H1 (cell line): ENCODE measurements at regions not wholly inside any gene's neighbourhood (a gene's known extent, or its start where the extent isn't known, plus 50 kb on each side); places are given as distances from the start of the nearest gene placed in this dataset.
"Not testable (repeated sequence)": the region's sequence is repeated elsewhere in the genome, so short reads cannot be mapped to it uniquely, and the experiment has no call there.

Experiments
- CTCF ChIA-PET: fragments of 300-600 bp; sonication (Branson Sonifier 250); formaldehyde crosslinking; loops from one replicate; lab custom pipeline; 2021; ENCODE audit not compliant: partially characterized antibody; lab: Charles Lee
- POLR2A ChIA-PET: fragments of 300-600 bp; sonication (Branson Sonifier 250); formaldehyde crosslinking; loops from one replicate; lab custom pipeline; 2021; ENCODE audit warnings: inconsistent platforms; ENCODE audit not compliant: partially characterized antibody; lab: Charles Lee
- DNase-seq, 2 experiments: peaks; one replicate each; pipeline versions ENCODE4 v3.0.0 to v3.0.0-alpha.2; 2010 to 2022; ENCODE audit warnings: low spot score in 2 of 2, low read depth in 1 of 2, mixed read lengths in 1 of 2
- FAIRE-seq: peaks from 2 replicates; lab custom pipeline; 2011; peaks lifted over from hg19 to GRCh38; lab: Jason Lieb, UNC
- H2AFZ ChIP-seq: 2 replicates; pipeline ENCODE4 v1.8.1; 2012; ENCODE audit warnings: low read length, inconsistent platforms
- H2AK5ac ChIP-seq: 2 replicates; pipeline ENCODE4 v1.6.1; 2013; ENCODE audit warnings: low read depth, low read length
- H2BK120ac ChIP-seq: replicated peaks from 2 replicates; pipeline ENCODE3; 2013; ENCODE audit warnings: low read depth, low read length, inconsistent platforms
- H2BK12ac ChIP-seq: 2 replicates; pipeline ENCODE4 v1.6.1; 2013; ENCODE audit warnings: low read depth, low read length
- H2BK15ac ChIP-seq: 2 replicates; pipeline ENCODE4 v1.6.1; 2013; ENCODE audit warnings: low read length
- H2BK20ac ChIP-seq: 2 replicates; pipeline ENCODE4 v1.6.1; 2013; ENCODE audit warnings: low read length
- H2BK5ac ChIP-seq: 2 replicates; pipeline ENCODE4 v1.6.1; 2013; ENCODE audit warnings: low read depth, low read length
- H3K14ac ChIP-seq: 2 replicates; pipeline ENCODE4 v1.6.1; 2013; ENCODE audit warnings: inconsistent platforms; ENCODE audit not compliant: insufficient read length
- H3K18ac ChIP-seq: 2 replicates; pipeline ENCODE4 v1.6.1; 2013; ENCODE audit warnings: low read length; ENCODE audit errors: extremely low read depth
- H3K23ac ChIP-seq: 2 replicates; pipeline ENCODE4 v1.6.1; 2013; ENCODE audit warnings: inconsistent platforms; ENCODE audit not compliant: insufficient read length
- H3K23me2 ChIP-seq: 2 replicates; pipeline ENCODE4 v1.6.1; 2013; ENCODE audit warnings: low read depth, low read length
- H3K27ac ChIP-seq: 2 replicates; pipeline ENCODE4 v1.6.1; 2011; ENCODE audit warnings: low read depth, low read length, inconsistent platforms
- H3K27me3 ChIP-seq, 4 experiments: replicated peaks in 1 of 4; 1 replicate in 1 of 4; 2 replicates in 3 of 4; pipeline versions ENCODE4 v1.6.1 to v1.8.1; 2011 to 2013; ENCODE audit warnings: low read length in 3 of 4, mild to moderate bottlenecking in 3 of 4, inconsistent platforms in 2 of 4, mixed read lengths in 2 of 4, moderate library complexity in 1 of 4; ENCODE audit not compliant: control insufficient read depth in 3 of 4, insufficient read depth in 3 of 4; ENCODE audit errors: extremely low read depth in 1 of 4
- H3K36me3 ChIP-seq, 4 experiments: 2 replicates each; pipeline versions ENCODE4 v1.6.1 to v1.8.1; 2011 to 2013; ENCODE audit warnings: mild to moderate bottlenecking in 4 of 4, low read length in 3 of 4, moderate library complexity in 2 of 4, control low read depth in 1 of 4, inconsistent platforms in 1 of 4; ENCODE audit not compliant: insufficient read depth in 4 of 4, control insufficient read depth in 2 of 4
- H3K4ac ChIP-seq: replicated peaks from 2 replicates; pipeline ENCODE3; 2013; ENCODE audit warnings: low read length, low read depth, mixed read lengths, inconsistent platforms; ENCODE audit not compliant: insufficient read length
- H3K4me1 ChIP-seq, 4 experiments: replicated peaks in 1 of 4; 1 replicate in 1 of 4; 2 replicates in 3 of 4; pipeline versions ENCODE4 v1.6.1 to v1.8.1; 2011 to 2013; ENCODE audit warnings: low read length in 3 of 4, inconsistent platforms in 2 of 4, mixed read lengths in 1 of 4; ENCODE audit not compliant: insufficient read depth in 4 of 4, control insufficient read depth in 3 of 4
- H3K4me2 ChIP-seq, 2 experiments: 2 replicates each; pipeline versions ENCODE4 v1.6.1 to v1.8.1; 2011 to 2013; ENCODE audit warnings: low read depth in 2 of 2, low read length in 2 of 2, control low read depth in 1 of 2, inconsistent platforms in 1 of 2, mild to moderate bottlenecking in 1 of 2; ENCODE audit not compliant: insufficient read depth in 1 of 2
- H3K4me3 ChIP-seq, 4 experiments: fragments of 200-600, 300-600 bp in 1 of 4; sonication (generic), shearing (Covaris generic), sonication (Bioruptor Twin) in 1 of 4; 2 replicates each; pipeline versions ENCODE4 v1.5.1 to v1.8.1; 2011 to 2016; ENCODE audit warnings: low read length in 4 of 4, low read depth in 3 of 4, control low read depth in 2 of 4, inconsistent platforms in 2 of 4, mild to moderate bottlenecking in 2 of 4, mixed read lengths in 1 of 4, moderate library complexity in 1 of 4; ENCODE audit not compliant: insufficient read depth in 2 of 4; ENCODE audit errors: extremely low read depth in 1 of 4
- H3K56ac ChIP-seq: replicated peaks from 2 replicates; pipeline ENCODE3; 2013; ENCODE audit warnings: low read depth, mild to moderate bottlenecking, mixed read lengths, low read length, inconsistent platforms; ENCODE audit not compliant: insufficient read length
- H3K79me1 ChIP-seq: 2 replicates; pipeline ENCODE4 v1.6.1; 2013; ENCODE audit warnings: low read depth, low read length, control low read depth
- H3K79me2 ChIP-seq, 2 experiments: 2 replicates each; pipeline versions ENCODE4 v1.6.1 to v1.8.1; 2012 to 2013; ENCODE audit warnings: low read length in 2 of 2, mild to moderate bottlenecking in 2 of 2, inconsistent platforms in 1 of 2; ENCODE audit not compliant: insufficient read depth in 2 of 2, control insufficient read depth in 1 of 2
- H3K9ac ChIP-seq, 4 experiments: replicated peaks in 1 of 4; 1 replicate in 1 of 4; 2 replicates in 3 of 4; pipeline versions ENCODE4 v1.6.1 to v1.8.1; 2011 to 2013; ENCODE audit warnings: low read depth in 3 of 4, low read length in 3 of 4, control low read depth in 2 of 4, mild to moderate bottlenecking in 2 of 4, moderate library complexity in 2 of 4, inconsistent platforms in 1 of 4; ENCODE audit errors: extremely low read depth in 1 of 4
- H3K9me3 ChIP-seq, 2 experiments: 2 replicates each; pipeline versions ENCODE4 v1.6.1 to v1.8.1; 2012 to 2013; ENCODE audit warnings: mild to moderate bottlenecking in 2 of 2, moderate library complexity in 2 of 2, control low read depth in 1 of 2, inconsistent platforms in 1 of 2, low read depth in 1 of 2, low read length in 1 of 2, mixed read lengths in 1 of 2; ENCODE audit not compliant: insufficient read depth in 2 of 2
- H4K20me1 ChIP-seq, 2 experiments: replicated peaks in 1 of 2; 2 replicates each; pipeline versions ENCODE3 to v1.8.1; 2011 to 2013; ENCODE audit warnings: inconsistent platforms in 2 of 2, low read length in 2 of 2, mild to moderate bottlenecking in 1 of 2; ENCODE audit not compliant: insufficient read depth in 2 of 2, control insufficient read depth in 1 of 2
- H4K5ac ChIP-seq: 2 replicates; pipeline ENCODE4 v1.6.1; 2013; ENCODE audit warnings: low read length, low read depth, mixed read lengths, inconsistent platforms; ENCODE audit not compliant: insufficient read length
- H4K8ac ChIP-seq: 2 replicates; pipeline ENCODE4 v1.8.0; 2013; ENCODE audit warnings: mild to moderate bottlenecking, moderate library complexity, low read length, inconsistent platforms; ENCODE audit not compliant: insufficient read depth; ENCODE audit errors: extremely low read depth
- H4K91ac ChIP-seq: replicated peaks from 2 replicates; pipeline ENCODE3; 2013; ENCODE audit warnings: low read length, mixed read lengths, inconsistent platforms; ENCODE audit not compliant: insufficient read length
- WGBS, 2 experiments: shearing (Covaris generic) in 1 of 2; methylation state at CpG; one replicate each; pipeline versions ENCODE4 v1.1.6 to v1.1.7; 2013 to 2015; ENCODE audit warnings: low lambda C conversion rate in 2 of 2, mixed read lengths in 2 of 2, inconsistent platforms in 1 of 2, low coverage in 1 of 2, missing lambda C conversion rate in 1 of 2; ENCODE audit not compliant: insufficient replicate concordance in 2 of 2, insufficient coverage in 1 of 2, insufficient read length in 1 of 2; ENCODE audit errors: extremely low coverage in 1 of 2, missing lambda C conversion rate in 1 of 2; 5-methylcytosine and 5-hydroxymethylcytosine counted together

DNA sequence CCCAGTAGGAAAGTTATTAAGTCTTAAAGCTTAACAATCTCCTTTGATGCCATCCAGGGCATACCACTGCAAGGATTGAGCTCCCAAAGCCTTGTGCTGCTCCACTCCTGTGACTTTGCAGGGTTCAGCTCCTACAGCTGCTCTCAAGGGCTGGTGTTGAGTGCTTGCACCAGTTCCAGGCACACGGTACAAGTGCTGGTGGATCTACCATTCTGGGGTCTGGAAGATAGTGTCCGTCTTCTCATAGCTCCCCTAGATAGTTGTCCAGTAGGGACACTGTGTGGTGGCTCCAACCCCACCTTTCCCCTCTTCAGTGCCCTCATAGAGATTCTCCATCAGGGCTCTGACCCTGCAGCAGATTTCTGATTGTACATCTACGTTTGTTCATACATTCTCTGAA lies 617.8 kb upstream of the TPTE start:
- peaks cover 13 to 20% of the 10 kb centered on the region in 2 experiments; a peak in 3 of 4 replicates for H3K9me3 ChIP-seq
- H3K14ac ChIP-seq, H2BK120ac ChIP-seq, H3K9ac ChIP-seq, H3K23ac ChIP-seq, H3K4me1 ChIP-seq, H3K27ac ChIP-seq, H3K23me2 ChIP-seq, H3K4ac ChIP-seq, H2BK20ac ChIP-seq, H3K4me2 ChIP-seq, H3K56ac ChIP-seq, H2BK5ac ChIP-seq, POLR2A ChIA-PET, H2AK5ac ChIP-seq, FAIRE-seq, H3K4me3 ChIP-seq, H2AFZ ChIP-seq, H3K18ac ChIP-seq, H3K79me2 ChIP-seq, H3K27me3 ChIP-seq, DNase-seq, H2BK15ac ChIP-seq, H3K79me1 ChIP-seq, H4K20me1 ChIP-seq, H4K5ac ChIP-seq, H3K36me3 ChIP-seq, H4K8ac ChIP-seq, H2BK12ac ChIP-seq, CTCF ChIA-PET, H4K91ac ChIP-seq: not testable (repeated sequence)
- WGBS, 2 experiments: 82% methylated on average over 2 of the region's 3 CpGs; no CpG with 5 or more reads in 1 of the 2 experiments

DNA sequence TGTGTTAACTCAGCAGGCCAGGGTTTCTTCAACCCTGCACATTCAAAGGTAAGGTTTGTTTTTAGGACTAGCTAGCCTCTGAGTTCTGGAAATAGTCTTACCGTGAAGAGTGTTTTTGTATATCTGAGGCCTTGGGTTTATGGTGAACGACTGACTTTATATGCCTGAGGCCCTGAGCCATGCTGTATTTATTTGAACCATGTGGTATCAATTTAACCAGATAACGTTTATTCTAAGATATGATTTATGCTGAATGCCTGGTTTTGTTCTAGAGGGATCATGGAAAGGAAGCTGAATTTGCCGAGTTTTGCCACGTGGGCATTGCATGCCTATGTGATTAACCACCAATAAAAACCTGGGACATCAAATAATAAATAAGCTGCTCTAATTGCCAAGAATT lies 607.2 kb upstream of the TPTE start:
- WGBS, 2 experiments: 57% methylated on average over 5 of the region's 5 CpGs; no CpG with 5 or more reads in 1 of the 2 experiments
- H2AFZ ChIP-seq, H3K18ac ChIP-seq, H4K5ac ChIP-seq, H2BK15ac ChIP-seq, H3K56ac ChIP-seq, H3K23me2 ChIP-seq, H3K4me3 ChIP-seq, H3K36me3 ChIP-seq, H2BK5ac ChIP-seq, H2BK20ac ChIP-seq, H3K27ac ChIP-seq, H3K79me1 ChIP-seq, H2BK120ac ChIP-seq, H3K14ac ChIP-seq, H3K27me3 ChIP-seq, POLR2A ChIA-PET, H4K91ac ChIP-seq, H3K23ac ChIP-seq, H3K79me2 ChIP-seq, H2AK5ac ChIP-seq, H4K20me1 ChIP-seq, DNase-seq, H3K4me1 ChIP-seq, FAIRE-seq, H3K4ac ChIP-seq, H2BK12ac ChIP-seq, CTCF ChIA-PET, H3K9ac ChIP-seq, H3K4me2 ChIP-seq, H4K8ac ChIP-seq: not testable (repeated sequence)
- H3K9me3 ChIP-seq: peaks cover 10 to 18% of the 10 kb centered on the region in 2 experiments; a peak in 2 of 4 replicates
